ENCODE measurements at regions not wholly inside any gene's neighbourhood (a gene's known extent, or its start where the extent isn't known, plus 50 kb on each side); places are given as distances from the start of the nearest gene placed in this dataset.

- H3K27ac ChIP-seq: no peak overlapping the region
These were observed 874.3 kb upstream of the ADAMTS5 start for GRCh38 chr21:27841084-27841672.

GRCh38 chr21:27840262-27840661 lies 873.4 kb upstream of the ADAMTS5 start:
- no peak for DNase-seq
- 31 to 36% (median 34%) methylated on average over 3 of the region's 3 CpGs for WGBS, 3 donors
- no peak overlapping the region for H3K27ac ChIP-seq
- TF ChIP-seq, protein P1, sequence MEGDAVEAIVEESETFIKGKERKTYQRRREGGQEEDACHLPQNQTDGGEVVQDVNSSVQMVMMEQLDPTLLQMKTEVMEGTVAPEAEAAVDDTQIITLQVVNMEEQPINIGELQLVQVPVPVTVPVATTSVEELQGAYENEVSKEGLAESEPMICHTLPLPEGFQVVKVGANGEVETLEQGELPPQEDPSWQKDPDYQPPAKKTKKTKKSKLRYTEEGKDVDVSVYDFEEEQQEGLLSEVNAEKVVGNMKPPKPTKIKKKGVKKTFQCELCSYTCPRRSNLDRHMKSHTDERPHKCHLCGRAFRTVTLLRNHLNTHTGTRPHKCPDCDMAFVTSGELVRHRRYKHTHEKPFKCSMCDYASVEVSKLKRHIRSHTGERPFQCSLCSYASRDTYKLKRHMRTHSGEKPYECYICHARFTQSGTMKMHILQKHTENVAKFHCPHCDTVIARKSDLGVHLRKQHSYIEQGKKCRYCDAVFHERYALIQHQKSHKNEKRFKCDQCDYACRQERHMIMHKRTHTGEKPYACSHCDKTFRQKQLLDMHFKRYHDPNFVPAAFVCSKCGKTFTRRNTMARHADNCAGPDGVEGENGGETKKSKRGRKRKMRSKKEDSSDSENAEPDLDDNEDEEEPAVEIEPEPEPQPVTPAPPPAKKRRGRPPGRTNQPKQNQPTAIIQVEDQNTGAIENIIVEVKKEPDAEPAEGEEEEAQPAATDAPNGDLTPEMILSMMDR (IDR thresholded peaks at IDR 0.05): no peak
- no peak for TF ChIP-seq POLR2A (IDR thresholded peaks at IDR 0.05)
- no peak for TF ChIP-seq EP300 (IDR thresholded peaks at IDR 0.05)
- H3K9me3 ChIP-seq: no peaks in the 10 kb centered on the region
- no peaks in the 10 kb centered on the region for H3K27me3 ChIP-seq
- intact Hi-C loops (cut with DNase I): no loop called here
- H3K36me3 ChIP-seq: no peaks in the 10 kb centered on the region
- no peak overlapping the region for H3K4me3 ChIP-seq
- no peaks in the 10 kb centered on the region for H3K4me1 ChIP-seq (ENCODE audit: insufficient read depth)

More at GRCh38 chr21:27841084-27841672, 874.3 kb upstream of the ADAMTS5 start:
- H3K9me3 ChIP-seq: no peaks in the 10 kb centered on the region
- DNase-seq: no peak
- H3K27me3 ChIP-seq: no peaks in the 10 kb centered on the region
- TF ChIP-seq, protein P1 (IDR thresholded peaks at IDR 0.05): no peak
- TF ChIP-seq POLR2A (IDR thresholded peaks at IDR 0.05) (no peak), EP300 (IDR thresholded peaks at IDR 0.05) (no peak)
- no peak overlapping the region for H3K4me3 ChIP-seq
- intact Hi-C loops (cut with DNase I): no loop called here
- no peaks in the 10 kb centered on the region for H3K4me1 ChIP-seq (ENCODE audit: insufficient read depth)
- 91 to 93% (median 93%) methylated on average over 3 of the region's 3 CpGs for WGBS, 3 donors
- no peaks in the 10 kb centered on the region for H3K36me3 ChIP-seq

DNA sequence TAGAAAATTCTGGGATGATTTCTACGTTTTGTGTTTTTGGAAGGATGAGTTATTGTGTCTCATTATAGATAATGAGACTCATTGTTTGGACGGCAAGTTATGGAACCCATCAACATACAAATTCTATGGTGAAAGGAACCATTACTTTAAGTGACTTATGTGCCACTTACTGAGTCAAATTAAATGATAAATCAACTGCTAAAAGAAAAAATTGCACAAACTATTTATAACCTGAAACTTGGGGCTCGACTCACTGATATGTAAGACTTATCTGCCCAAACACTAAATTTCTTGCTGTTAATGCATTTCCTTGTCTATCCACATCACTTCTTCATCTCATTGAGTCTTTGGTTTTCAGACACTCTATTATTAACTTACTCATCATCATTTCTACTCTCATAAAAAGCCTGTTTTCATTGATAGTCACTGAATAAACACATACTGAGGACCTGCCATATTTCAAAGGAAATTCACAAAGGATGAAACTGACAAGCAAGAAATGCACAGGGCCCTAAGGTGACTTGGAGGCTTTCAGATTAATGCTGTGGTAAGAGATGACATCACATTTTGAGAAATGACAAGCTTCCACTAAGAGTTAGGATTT lies 872.7 kb upstream of the ADAMTS5 start:
- Histone ChIP-seq H3K36me3 (no peaks in the 10 kb centered on the region), H3K4me3 (no peak overlapping the region), H3K27ac (no peak overlapping the region), H3K4me1 (ENCODE audit: insufficient read depth) (no peaks in the 10 kb centered on the region), H3K9me3 (no peaks in the 10 kb centered on the region), H3K27me3 (no peaks in the 10 kb centered on the region)
- TF ChIP-seq, protein P1 (IDR thresholded peaks at IDR 0.05): no peak
- TF ChIP-seq POLR2A (IDR thresholded peaks at IDR 0.05) (no peak), EP300 (IDR thresholded peaks at IDR 0.05) (no peak)
- 71 to 83% (median 83%) methylated on average over 3 of the region's 3 CpGs for WGBS, 3 donors
- no peak for DNase-seq
- intact Hi-C loops (cut with DNase I): no loop called here

- H3K4me1 ChIP-seq (ENCODE audit: insufficient read depth): no peaks in the 10 kb centered on the region
- no peak overlapping the region for H3K4me3 ChIP-seq
- TF ChIP-seq, protein P1 (IDR thresholded peaks at IDR 0.05): no peak
- no peak for TF ChIP-seq EP300 (IDR thresholded peaks at IDR 0.05)
- no peak for TF ChIP-seq POLR2A (IDR thresholded peaks at IDR 0.05)
- DNase-seq: no peak
- 71 to 87% (median 73%) methylated on average over 1 of the region's 1 CpG for WGBS, 3 donors
- no peaks in the 10 kb centered on the region for H3K27me3 ChIP-seq
- intact Hi-C loops (cut with DNase I): no loop called here
- no peak overlapping the region for H3K27ac ChIP-seq
- no peaks in the 10 kb centered on the region for H3K9me3 ChIP-seq
- no peaks in the 10 kb centered on the region for H3K36me3 ChIP-seq
These were observed 871.7 kb upstream of the ADAMTS5 start for GRCh38 chr21:27838573-27838972.
